Fibroblast of the aortic adventitia (primary cell): ENCODE measurements at regions not wholly inside any gene's neighbourhood (a gene's known extent, or its start where the extent isn't known, plus 50 kb on each side); places are given as distances from the start of the nearest gene placed in this dataset.
A peak's percentile ranks its signal among the peaks of the same experiment; 100 is the strongest.

Experiments
- DNase-seq: peaks from one replicate; pipeline ENCODE4 v3.0.0-alpha.2; 2010; ENCODE audit warnings: low read depth
- H3K4me3 ChIP-seq: 2 replicates; pipeline ENCODE4 v1.5.1; 2011; ENCODE audit warnings: low read depth, mild to moderate bottlenecking, control low read depth, low read length, moderate library complexity
- CTCF ChIP-seq: IDR thresholded peaks from 2 replicates; pipeline ENCODE4 v1.5.1; 2011; ENCODE audit warnings: mild to moderate bottlenecking, low read length, control low read depth, inconsistent platforms; ENCODE audit not compliant: insufficient read depth

- TF ChIP-seq CTCF, result no peak
- H3K4me3 ChIP-seq, result no peak overlapping the region
- DNase-seq, result no peak
Observed at GRCh38 chr2:238585836-238586821, 159.4 kb downstream of the ASB1 start.

- no peak for DNase-seq
- no peak overlapping the region for H3K4me3 ChIP-seq
- no peak for TF ChIP-seq CTCF
Observed at GRCh38 chr2:238586931-238587775, 160.4 kb downstream of the ASB1 start.

- H3K4me3 ChIP-seq, result no peak overlapping the region
Observed at GRCh38 chr2:238587776-238588660, 161.3 kb downstream of the ASB1 start.

GRCh38 chr2:238589591-238590460 lies 163.1 kb downstream of the ASB1 start:
- DNase-seq, result no peak
- no peak for TF ChIP-seq CTCF
- H3K4me3 ChIP-seq, result no peak overlapping the region

More at GRCh38 chr2:238587776-238588660, 161.3 kb downstream of the ASB1 start:
- no peak for TF ChIP-seq CTCF
- DNase-seq, result no peak

- no peak overlapping the region for H3K4me3 ChIP-seq
- peak; percentile 20 for DNase-seq
- no peak for TF ChIP-seq CTCF
Observed at GRCh38 chr2:238591732-238592131, 165.0 kb downstream of the ASB1 start.
